ENCODE measurements at regions not wholly inside any gene's neighbourhood (a gene's known extent, or its start where the extent isn't known, plus 50 kb on each side); places are given as distances from the start of the nearest gene placed in this dataset.
"Not testable (repeated sequence)": the region's sequence is repeated elsewhere in the genome, so short reads cannot be mapped to it uniquely, and the experiment has no call there.

GRCh38 chr7:149714081-149714909 lies 59.1 kb downstream of the ZNF467 start:
- H3K27me3 ChIP-seq (replicated peaks) = no peaks in the 10 kb centered on the region
- H3K36me3 ChIP-seq = peaks cover 3% of the 10 kb centered on the region
- H3K9me3 ChIP-seq (replicated peaks) = peaks cover 34% of the 10 kb centered on the region
- peaks cover 13% of the 10 kb centered on the region for H3K4me1 ChIP-seq (replicated peaks)
- no peak overlapping the region for H3K27ac ChIP-seq
- peak; percentile 60 to 88 for DNase-seq (ENCODE audit: low read depth in 1 of 2, low spot score in 2 of 2)
- H3K4me3 ChIP-seq = peak overlapping the region; percentile 81

GRCh38 chr7:149713731-149714068 lies 59.7 kb downstream of the ZNF467 start:
- Histone ChIP-seq H3K27me3 (replicated peaks) (no peaks in the 10 kb centered on the region), H3K36me3 (peaks cover 3% of the 10 kb centered on the region), H3K4me1 (replicated peaks) (peaks cover 13% of the 10 kb centered on the region), H3K9me3 (replicated peaks) (peaks cover 34% of the 10 kb centered on the region), H3K4me3 (no peak overlapping the region), H3K27ac (no peak overlapping the region)
- peak in 1 of 2 experiments; percentile 38 for DNase-seq (ENCODE audit: low read depth in 1 of 2, low spot score in 2 of 2)

- H3K27me3 ChIP-seq (replicated peaks) = no peaks in the 10 kb centered on the region
- peaks cover 13% of the 10 kb centered on the region for H3K4me1 ChIP-seq (replicated peaks)
These were observed 60.2 kb downstream of the ZNF467 start for GRCh38 chr7:149713061-149713730.

GRCh38 chr7:149708026-149708425 lies 65.4 kb downstream of the ZNF467 start:
- peak in 1 of 2 experiments; percentile 11 for DNase-seq (ENCODE audit: low read depth in 1 of 2, low spot score in 2 of 2)
- Histone ChIP-seq H3K36me3 (no peaks in the 10 kb centered on the region), H3K27ac (no peak overlapping the region), H3K4me3 (no peak overlapping the region), H3K27me3 (replicated peaks) (0 out of 2 replicates have a peak, but pooled peaks cover 4% of the 10 kb centered on the region), H3K9me3 (replicated peaks) (peaks cover 20% of the 10 kb centered on the region), H3K4me1 (replicated peaks) (no peaks in the 10 kb centered on the region)

More at GRCh38 chr7:149713061-149713730, 60.2 kb downstream of the ZNF467 start:
- peak in 1 of 2 experiments; percentile 32 for DNase-seq (ENCODE audit: low read depth in 1 of 2, low spot score in 2 of 2)
- Histone ChIP-seq H3K9me3 (replicated peaks) (peaks cover 34% of the 10 kb centered on the region), H3K27ac (no peak overlapping the region), H3K36me3 (peaks cover 3% of the 10 kb centered on the region), H3K4me3 (no peak overlapping the region)

- H3K27ac ChIP-seq = no peak overlapping the region
- H3K36me3 ChIP-seq = no peaks in the 10 kb centered on the region
- H3K27me3 ChIP-seq (replicated peaks) = 0 out of 2 replicates have a peak, but pooled peaks cover 4% of the 10 kb centered on the region
- peaks cover 16% of the 10 kb centered on the region for H3K9me3 ChIP-seq (replicated peaks)
- H3K4me3 ChIP-seq = no peak overlapping the region
- no peaks in the 10 kb centered on the region for H3K4me1 ChIP-seq (replicated peaks)
- peak in 1 of 2 experiments; percentile 1 for DNase-seq (ENCODE audit: low read depth in 1 of 2, low spot score in 2 of 2)
These were observed 65.9 kb downstream of the ZNF467 start for GRCh38 chr7:149707448-149707886.

- H3K36me3 ChIP-seq = no peaks in the 10 kb centered on the region
- no peak overlapping the region for H3K4me3 ChIP-seq
- 0 out of 2 replicates have a peak, but pooled peaks cover 4% of the 10 kb centered on the region for H3K27me3 ChIP-seq (replicated peaks)
- peak in 1 of 2 experiments; percentile 20 for DNase-seq (ENCODE audit: low read depth in 1 of 2, low spot score in 2 of 2)
- no peak overlapping the region for H3K27ac ChIP-seq
- H3K9me3 ChIP-seq (replicated peaks) = peaks cover 12% of the 10 kb centered on the region
- H3K4me1 ChIP-seq (replicated peaks) = no peaks in the 10 kb centered on the region
These were observed 67.0 kb downstream of the ZNF467 start for GRCh38 chr7:149706398-149706797.

- Histone ChIP-seq H3K9me3 (replicated peaks) (no peaks in the 10 kb centered on the region; the same call in 1 of the 2 replicates), H3K27me3 (replicated peaks) (0 out of 2 replicates have a peak, but pooled peaks cover 4% of the 10 kb centered on the region), H3K36me3 (no peaks in the 10 kb centered on the region), H3K4me3 (no peak overlapping the region), H3K4me1 (replicated peaks) (no peaks in the 10 kb centered on the region), H3K27ac (no peak overlapping the region)
- DNase-seq (ENCODE audit: low read depth in 1 of 2, low spot score in 2 of 2) = peak in 1 of 2 experiments; percentile 26
These were observed 68.9 kb downstream of the ZNF467 start for GRCh38 chr7:149704507-149704906.

GRCh38 chr7:149703044-149703650 lies 70.2 kb downstream of the ZNF467 start:
- no peak overlapping the region for H3K27ac ChIP-seq
- no peak overlapping the region for H3K4me3 ChIP-seq
- peak in 1 of 2 experiments; percentile 8 for DNase-seq (ENCODE audit: low read depth in 1 of 2, low spot score in 2 of 2)
- H3K4me1 ChIP-seq (replicated peaks) = no peaks in the 10 kb centered on the region
- 0 out of 2 replicates have a peak, but pooled peaks cover 4% of the 10 kb centered on the region for H3K27me3 ChIP-seq (replicated peaks)
- H3K36me3 ChIP-seq = no peaks in the 10 kb centered on the region
- H3K9me3 ChIP-seq (replicated peaks) = no peaks in the 10 kb centered on the region; the same call in 1 of the 2 replicates

GRCh38 chr7:149701495-149702240 lies 71.7 kb downstream of the ZNF467 start:
- H3K36me3 ChIP-seq = no peaks in the 10 kb centered on the region
- 0 out of 2 replicates have a peak, but pooled peaks cover 4% of the 10 kb centered on the region for H3K27me3 ChIP-seq (replicated peaks)
- no peak overlapping the region for H3K4me3 ChIP-seq
- H3K27ac ChIP-seq = no peak overlapping the region
- no peaks in the 10 kb centered on the region for H3K4me1 ChIP-seq (replicated peaks)
- H3K9me3 ChIP-seq (replicated peaks) = no peaks in the 10 kb centered on the region; the same call in 1 of the 2 replicates
- DNase-seq (ENCODE audit: low read depth in 1 of 2, low spot score in 2 of 2) = peak in 1 of 2 experiments; percentile 36

GRCh38 chr7:149697767-149698166 lies 75.6 kb downstream of the ZNF467 start:
- not testable (repeated sequence) for H3K36me3 ChIP-seq; H3K4me1 ChIP-seq (replicated peaks); H3K27ac ChIP-seq; DNase-seq (ENCODE audit: low read depth in 1 of 2, low spot score in 2 of 2); H3K4me3 ChIP-seq; H3K9me3 ChIP-seq (replicated peaks); H3K27me3 ChIP-seq (replicated peaks)

- Histone ChIP-seq H3K27me3 (replicated peaks) (peaks cover 10% of the 10 kb centered on the region; the same call in 1 of the 2 replicates), H3K4me3 (no peak overlapping the region), H3K36me3 (no peaks in the 10 kb centered on the region), H3K27ac (no peak overlapping the region), H3K4me1 (replicated peaks) (no peaks in the 10 kb centered on the region), H3K9me3 (replicated peaks) (peaks cover 2% of the 10 kb centered on the region; the same call in 1 of the 2 replicates)
- no peak for DNase-seq (ENCODE audit: low read depth in 1 of 2, low spot score in 2 of 2)
These were observed 77.1 kb downstream of the ZNF467 start for GRCh38 chr7:149696280-149696679.

GRCh38 chr7:149692557-149692982 lies 80.8 kb downstream of the ZNF467 start:
- H3K4me3 ChIP-seq = no peak overlapping the region
- DNase-seq (ENCODE audit: low read depth in 1 of 2, low spot score in 2 of 2) = no peak
- no peaks in the 10 kb centered on the region for H3K4me1 ChIP-seq (replicated peaks)
- H3K36me3 ChIP-seq = no peaks in the 10 kb centered on the region
- 0 out of 2 replicates have a peak, but pooled peaks cover 2% of the 10 kb centered on the region for H3K9me3 ChIP-seq (replicated peaks)
- peaks cover 20% of the 10 kb centered on the region for H3K27me3 ChIP-seq (replicated peaks)
- H3K27ac ChIP-seq = no peak overlapping the region

- H3K36me3 ChIP-seq = no peaks in the 10 kb centered on the region
- H3K9me3 ChIP-seq (replicated peaks) = 0 out of 2 replicates have a peak, but pooled peaks cover 2% of the 10 kb centered on the region
- H3K27ac ChIP-seq = no peak overlapping the region
- DNase-seq (ENCODE audit: low read depth in 1 of 2, low spot score in 2 of 2) = no peak
- H3K4me3 ChIP-seq = no peak overlapping the region
- peaks cover 20% of the 10 kb centered on the region for H3K27me3 ChIP-seq (replicated peaks)
- no peaks in the 10 kb centered on the region for H3K4me1 ChIP-seq (replicated peaks)
These were observed 81.3 kb downstream of the ZNF467 start for GRCh38 chr7:149692056-149692455.
